ENCODE measurements at regions not wholly inside any gene's neighbourhood (a gene's known extent, or its start where the extent isn't known, plus 50 kb on each side); places are given as distances from the start of the nearest gene placed in this dataset.

DNA sequence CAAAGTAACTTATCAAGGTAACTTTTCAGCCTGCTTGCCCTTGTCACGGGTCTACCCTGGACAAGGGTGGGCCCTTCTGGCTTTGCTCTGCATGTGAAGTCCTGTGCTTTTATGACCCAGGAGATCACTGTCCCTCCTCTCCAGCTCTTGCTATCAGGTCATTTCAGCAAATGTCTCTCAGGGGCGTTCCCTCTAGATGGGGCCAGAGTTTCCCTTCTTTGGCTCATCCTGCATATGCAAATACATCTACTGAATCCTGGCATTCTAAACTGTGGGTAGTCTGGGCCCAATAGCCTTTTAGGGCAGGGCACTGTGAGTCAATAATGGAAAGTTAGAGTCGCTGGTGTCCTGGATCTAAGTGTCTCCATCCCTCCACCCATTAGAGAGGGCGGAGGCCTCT is 366.9 kb upstream of the USP24 start:
- DNase-seq (ENCODE audit: low read depth in 3 of 3, low spot score in 2 of 3) = no peak

DNA sequence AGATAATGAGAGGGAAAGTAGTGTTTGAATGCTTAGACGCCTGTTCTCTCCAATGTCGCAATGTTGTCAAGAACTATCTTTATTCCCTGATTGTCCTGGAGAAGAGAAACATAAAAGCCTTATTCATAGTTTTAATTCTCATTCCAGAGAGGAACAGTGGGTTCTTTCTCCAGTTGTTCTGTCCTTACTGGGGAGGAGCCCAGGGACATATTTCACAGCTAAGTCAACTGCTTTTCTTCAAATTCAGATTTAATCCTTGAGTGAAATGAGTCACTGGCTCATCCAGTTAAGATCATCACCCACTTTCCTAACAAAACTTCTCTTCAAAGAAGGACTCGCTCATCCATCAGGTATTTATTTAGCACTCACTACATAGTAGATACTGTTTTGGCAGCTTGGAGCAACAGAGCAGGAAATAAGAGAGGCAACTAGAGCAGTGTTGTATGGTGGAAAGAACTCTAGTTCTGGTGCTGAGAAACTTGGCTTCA is 365.7 kb upstream of the USP24 start:
- DNase-seq (ENCODE audit: low read depth in 3 of 3, low spot score in 2 of 3) = no peak

DNA sequence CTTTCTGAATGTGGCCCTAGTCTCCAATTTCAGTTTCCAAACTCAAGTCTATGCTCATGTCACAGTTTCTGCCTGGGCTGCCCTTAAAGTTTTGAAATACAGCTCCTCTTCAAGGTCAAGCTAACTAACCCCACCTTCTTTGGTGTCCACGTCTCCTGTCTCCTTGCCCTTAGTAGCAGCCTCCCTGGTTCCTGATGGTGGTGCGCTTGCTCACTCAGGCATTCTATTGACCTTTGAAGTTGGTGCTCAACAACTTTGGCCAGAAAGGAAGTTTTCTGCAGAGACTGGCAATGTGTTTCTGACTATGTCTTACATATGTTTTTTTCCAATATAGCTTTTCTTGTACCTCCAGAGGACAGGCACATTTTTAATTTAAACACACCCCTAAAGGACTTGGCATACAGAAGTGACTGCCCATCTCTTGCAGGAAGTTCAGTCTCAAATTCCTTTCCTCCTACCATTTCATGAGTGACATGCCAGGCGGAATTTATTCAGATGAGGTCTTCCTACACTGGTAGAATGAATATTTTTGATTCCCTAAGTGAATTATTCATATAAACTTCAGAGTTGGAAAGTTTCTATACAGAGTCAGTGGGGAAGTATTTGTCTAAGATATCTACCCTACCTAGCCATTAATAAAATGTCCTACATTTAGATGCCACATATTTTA is 364.3 kb upstream of the USP24 start:
- no peak for DNase-seq (ENCODE audit: low read depth in 3 of 3, low spot score in 2 of 3)

DNA sequence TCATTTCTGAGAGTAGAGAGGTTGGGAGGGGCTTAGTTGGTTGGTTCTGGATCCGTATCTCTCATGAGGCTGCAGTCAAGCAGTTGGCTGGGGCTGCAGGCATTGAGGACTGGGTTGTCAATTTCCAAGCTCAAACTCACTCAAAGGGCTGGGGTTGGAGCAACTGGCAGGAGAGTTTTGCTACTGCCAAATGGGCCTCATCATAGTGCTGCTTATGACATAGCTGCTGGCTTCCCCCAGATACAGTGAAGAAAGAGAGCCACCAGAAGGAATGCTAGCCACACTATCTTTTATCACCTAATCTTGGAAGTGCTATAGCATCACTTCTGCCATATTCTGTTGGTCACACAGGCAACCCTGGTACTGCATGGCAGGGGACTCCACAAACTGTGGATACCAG is 363.5 kb upstream of the USP24 start:
- DNase-seq (ENCODE audit: low read depth in 3 of 3, low spot score in 2 of 3) = no peak

DNA sequence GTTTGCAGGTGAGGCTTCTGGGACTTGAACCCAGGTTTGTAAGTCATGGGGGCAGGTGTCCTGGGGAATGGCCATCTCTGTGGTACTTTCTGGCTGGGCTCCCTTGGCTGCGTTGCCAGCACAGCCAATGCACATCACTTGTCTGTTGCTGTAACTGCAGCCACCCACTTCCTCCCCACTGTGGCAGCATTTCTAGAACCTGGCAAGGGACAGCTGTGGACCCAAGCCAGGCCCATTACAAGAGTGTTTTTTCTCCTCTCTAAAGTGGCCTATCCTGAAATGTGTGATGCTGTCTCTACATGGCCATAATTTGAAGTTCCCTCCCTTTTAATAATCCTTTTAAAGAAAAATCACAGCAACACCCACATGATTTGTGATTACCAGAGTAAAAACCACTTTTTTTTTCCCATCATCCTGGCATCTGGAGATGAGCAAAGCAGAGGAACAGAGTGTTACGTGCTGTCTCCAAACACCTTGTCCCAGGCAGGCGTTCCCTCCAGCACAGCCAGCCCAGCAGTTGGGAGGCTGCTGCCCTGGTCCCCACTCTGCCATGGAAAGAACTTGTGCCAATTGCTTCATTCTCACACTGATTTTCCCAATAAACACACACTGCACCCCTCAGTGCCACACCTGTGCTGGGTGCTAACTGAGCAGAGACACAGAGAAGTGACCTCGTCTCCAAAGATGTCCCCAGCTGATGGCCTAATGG is 360.6 kb upstream of the USP24 start:
- DNase-seq (ENCODE audit: low read depth in 3 of 3, low spot score in 2 of 3) = no peak

DNA sequence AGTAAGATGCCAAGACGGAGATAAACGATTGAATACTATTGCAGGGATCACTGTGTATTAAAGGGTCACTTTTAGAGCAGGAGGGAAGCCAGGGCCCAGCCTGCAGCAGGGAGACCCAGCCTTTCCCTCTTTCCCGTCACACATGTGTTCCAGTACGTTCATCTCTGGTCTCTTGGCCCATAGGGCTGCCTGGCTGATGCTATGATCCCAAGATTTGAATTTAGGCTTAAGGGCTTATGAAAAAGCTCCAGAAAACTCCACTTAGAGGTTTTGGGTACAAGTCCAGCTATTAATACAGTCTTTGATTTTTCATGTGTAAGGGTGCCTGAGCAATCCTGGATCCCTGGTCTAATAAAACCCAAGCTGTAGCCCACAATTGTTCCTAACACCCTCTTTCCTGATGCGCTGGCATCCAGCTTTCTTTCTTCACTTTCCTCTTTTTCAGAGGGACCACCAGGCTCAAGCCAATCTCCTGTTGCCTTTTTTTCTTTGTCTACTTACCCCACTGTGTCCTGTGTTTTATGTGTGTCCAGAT is 359.6 kb upstream of the USP24 start:
- DNase-seq (ENCODE audit: low read depth in 3 of 3, low spot score in 2 of 3) = no peak

DNA sequence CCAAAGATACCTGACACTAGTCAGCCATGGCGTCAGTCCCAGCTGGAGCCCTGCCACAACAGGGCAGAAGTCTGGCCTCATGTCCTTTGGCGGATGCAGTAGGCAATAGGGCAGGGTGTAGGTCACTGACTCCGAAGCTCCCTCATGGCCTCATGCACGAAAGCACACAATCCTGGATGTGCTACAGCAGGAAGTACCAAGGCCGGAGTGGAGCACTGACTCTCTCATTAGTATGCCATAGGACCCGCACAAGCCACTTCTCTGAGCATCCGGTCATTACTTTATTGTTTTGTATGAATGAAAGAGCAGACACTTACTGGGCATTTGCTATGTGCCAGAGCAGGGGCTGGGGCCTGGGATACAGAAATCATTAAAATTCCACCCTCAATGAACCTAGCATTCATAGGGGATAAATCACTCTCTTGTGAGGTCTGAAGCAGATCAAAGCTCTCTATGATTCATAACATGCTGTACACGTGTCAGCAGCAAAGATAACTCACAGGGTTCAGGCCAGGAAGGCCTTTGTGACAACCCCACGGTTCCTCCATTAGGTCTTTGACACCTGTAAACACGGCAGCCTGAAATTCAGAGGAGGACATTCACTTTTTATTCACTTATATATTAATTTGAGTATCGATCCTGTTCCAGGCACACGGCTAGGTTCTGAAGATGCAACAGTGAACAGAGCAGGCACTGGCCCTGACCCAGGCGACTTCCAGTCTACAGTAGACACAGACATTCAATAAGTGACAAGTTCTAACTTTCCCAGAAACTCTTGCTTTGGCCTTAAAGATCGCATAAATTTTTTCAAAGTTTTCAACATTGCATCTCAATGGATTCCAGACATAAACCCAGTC is 357.9 kb upstream of the USP24 start:
- DNase-seq (ENCODE audit: low read depth in 3 of 3, low spot score in 2 of 3) = no peak

DNA sequence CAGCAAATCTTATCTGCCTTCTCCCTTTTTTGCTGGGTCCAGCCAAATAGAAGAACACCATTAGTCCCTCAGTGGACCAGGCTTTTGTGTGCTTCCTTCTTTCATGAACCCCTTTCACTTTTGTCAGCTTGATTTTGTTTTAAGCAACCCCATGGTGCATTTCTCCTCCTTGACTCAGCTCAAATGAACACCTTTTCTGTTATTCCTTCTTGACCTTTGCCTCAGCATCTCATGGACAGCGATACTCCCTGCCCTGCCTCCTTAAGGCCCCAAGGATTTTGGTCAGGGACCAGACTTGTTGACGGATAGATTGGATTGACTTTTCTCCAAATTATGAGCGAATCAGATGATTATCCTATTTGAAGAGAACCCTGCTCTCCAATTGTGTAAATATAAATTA is 356.6 kb upstream of the USP24 start:
- DNase-seq (ENCODE audit: low read depth in 3 of 3, low spot score in 2 of 3) = no peak

DNA sequence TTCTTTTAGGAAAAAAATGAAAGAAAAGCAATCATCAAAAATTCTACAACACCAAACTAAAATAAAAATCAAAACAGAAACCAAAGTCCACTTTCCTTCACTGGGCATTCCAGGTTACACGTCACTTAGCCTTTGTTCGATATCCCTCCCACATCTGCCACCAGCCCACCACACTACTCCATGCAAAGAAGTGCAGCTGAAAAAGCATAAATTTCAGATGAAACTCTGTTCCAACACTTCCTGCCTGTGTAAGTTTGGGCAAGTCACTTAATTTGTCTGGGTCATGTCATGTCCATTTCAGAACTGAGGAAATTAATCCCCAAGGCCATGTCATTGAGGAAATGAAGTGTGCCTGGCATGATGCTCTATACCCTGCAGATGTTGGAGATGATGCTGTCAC is 354.3 kb upstream of the USP24 start:
- DNase-seq (ENCODE audit: low read depth in 3 of 3, low spot score in 2 of 3) = no peak

DNA sequence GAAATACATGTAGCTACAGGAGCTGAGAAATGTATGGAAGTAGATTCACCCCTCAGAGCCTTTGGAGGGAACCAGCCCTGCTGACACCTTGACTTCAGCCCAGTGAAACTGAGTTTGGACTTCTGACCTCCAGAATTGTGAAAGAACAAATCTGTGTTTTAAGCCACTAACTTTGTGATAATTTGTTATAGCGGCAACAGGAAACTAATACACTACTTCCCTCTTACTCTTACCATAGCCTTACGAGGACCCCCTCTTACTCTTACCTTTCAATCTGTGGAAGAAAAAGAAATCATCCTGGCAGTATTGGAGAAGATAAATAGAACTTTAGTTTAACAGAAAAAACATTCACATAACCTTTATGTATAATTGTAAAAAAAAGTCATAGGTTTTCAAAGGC is 353.6 kb upstream of the USP24 start:
- no peak for DNase-seq (ENCODE audit: low read depth in 3 of 3, low spot score in 2 of 3)

DNA sequence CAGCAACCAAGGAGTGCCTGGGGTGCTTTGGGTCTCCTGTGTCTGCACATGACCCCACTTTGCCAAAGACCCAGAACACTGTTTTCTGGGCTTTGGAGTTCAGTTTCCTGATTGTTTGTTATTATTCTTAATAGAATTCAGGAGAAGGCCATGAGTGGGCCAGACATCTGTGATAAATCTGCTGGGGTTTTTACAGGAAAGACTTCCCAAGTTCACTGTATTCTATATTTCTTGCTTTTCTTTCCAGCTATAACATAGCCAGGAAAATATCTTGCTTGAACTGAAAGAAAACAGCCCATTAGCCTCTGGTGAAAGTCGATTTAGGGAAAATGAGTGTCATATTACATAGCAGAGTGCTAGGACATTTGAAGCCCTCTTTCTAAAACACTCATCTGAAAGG is 345.1 kb upstream of the USP24 start:
- DNase-seq (ENCODE audit: low read depth in 3 of 3, low spot score in 2 of 3) = no peak

DNA sequence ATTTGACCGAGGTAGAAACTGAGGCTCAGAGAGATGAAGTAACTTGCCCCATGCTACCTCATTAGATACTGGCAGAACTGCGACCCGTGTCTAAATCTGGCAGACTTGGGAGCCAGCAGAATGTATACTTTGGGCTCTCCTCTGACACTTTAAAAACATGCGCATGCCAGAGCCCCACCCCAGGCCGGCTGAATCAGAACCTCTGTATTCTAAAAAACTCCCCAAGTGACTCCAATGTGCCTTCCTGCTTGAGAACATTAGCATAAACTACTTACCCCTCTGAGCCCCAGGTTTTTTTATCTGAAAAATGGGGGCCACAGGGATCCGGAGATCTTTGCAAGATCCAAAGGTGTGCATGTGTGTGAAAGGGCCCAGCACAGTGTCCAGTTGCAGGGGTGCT is 344.7 kb upstream of the USP24 start:
- DNase-seq (ENCODE audit: low read depth in 3 of 3, low spot score in 2 of 3) = no peak

DNA sequence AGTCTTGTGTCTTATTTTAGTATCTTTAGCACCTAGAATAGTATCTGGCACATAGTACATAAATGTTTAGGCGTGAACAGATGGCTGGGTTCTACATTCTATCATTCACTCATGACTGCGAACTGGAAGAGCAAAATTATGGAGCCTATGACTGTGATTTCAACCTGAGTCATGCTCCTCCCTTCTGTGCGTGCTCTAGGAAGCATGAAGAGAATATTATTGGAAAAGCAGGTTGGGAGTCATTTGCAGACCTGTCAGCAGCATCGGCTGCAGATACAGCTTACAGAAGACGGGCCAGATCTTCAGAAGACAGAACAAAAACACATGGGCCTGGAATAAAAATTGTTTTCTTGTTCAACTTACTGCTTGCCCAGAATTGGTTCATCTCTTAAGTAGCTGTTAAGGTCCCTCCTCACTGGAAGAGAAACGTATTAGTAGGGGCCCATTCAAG is 344.0 kb upstream of the USP24 start:
- DNase-seq (ENCODE audit: low read depth in 3 of 3, low spot score in 2 of 3) = no peak

DNA sequence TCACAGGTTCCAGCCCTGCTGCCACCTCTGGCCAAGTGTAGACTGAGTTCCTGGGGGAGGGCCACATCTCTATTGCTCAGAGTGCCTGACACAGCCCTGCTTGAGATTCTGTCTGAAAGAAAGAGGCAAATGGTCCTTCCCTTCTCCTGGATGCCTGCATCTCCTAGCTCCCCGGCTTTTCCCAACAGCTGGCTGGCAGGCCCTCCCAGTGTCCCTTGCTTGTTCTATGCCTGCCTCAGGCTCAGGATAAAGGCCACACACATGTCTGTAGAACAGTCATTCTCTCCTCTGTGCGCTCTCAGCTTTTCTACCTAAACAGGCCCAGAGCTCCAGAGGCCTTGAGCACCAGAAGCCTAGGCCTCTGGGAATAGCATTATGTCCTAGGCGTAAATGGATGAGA is 343.4 kb upstream of the USP24 start:
- no peak for DNase-seq (ENCODE audit: low read depth in 3 of 3, low spot score in 2 of 3)

DNA sequence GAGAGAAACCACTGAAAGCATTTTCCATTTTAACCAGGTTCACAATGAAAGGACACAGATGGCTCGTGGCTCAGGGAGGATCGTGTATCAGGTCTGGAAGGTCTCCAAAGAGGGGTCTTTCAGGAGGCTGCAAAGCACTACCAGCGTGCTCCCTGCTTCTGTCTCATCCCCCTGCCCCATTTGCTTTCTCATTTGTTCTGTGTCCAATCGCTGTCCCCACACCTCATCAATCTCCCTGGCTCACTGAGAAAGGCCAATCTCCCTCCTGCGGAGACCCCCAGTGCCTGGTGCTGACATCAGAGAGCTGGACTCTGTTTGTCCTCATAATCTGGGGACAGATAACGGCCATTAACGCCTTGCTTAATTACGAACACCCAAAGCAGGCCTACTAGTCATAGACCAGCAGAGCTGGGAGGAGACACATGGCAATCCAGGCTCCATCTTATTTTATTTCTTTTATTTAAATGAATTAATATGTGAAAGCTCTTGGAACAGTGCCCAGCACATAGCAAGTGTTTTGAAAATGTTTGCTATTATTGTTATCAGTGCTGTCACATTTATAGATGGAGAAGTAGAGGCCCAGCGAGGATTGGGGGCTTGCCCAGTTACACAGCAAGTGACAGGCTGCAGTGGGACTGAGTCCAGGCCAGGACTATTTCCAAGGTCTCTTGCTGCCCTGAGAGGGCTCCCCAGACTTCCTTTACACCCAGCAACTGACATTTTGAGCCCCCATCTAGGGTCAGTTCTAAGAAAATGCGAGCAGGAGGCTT is 341.0 kb upstream of the USP24 start:
- no peak for DNase-seq (ENCODE audit: low read depth in 3 of 3, low spot score in 2 of 3)

DNA sequence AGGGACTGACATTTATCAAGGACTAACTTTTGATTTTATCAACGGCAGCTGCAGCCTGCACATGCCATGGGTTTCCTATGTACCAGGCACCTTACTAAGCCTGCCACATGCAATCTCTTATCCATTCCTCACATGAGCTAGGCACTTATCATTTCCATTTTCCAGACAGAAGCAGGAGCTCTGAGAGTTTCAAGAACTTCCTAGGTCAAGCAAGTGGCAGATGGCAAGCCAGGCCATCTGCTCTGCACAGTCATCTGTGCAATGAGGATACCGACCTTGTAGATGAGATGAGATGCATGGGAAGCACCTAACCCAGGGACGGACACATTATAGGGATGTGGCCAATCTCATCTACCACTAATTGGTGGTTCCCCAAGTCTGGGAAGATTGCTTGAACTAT is 339.4 kb upstream of the USP24 start:
- DNase-seq (ENCODE audit: low read depth in 3 of 3, low spot score in 2 of 3) = no peak

DNA sequence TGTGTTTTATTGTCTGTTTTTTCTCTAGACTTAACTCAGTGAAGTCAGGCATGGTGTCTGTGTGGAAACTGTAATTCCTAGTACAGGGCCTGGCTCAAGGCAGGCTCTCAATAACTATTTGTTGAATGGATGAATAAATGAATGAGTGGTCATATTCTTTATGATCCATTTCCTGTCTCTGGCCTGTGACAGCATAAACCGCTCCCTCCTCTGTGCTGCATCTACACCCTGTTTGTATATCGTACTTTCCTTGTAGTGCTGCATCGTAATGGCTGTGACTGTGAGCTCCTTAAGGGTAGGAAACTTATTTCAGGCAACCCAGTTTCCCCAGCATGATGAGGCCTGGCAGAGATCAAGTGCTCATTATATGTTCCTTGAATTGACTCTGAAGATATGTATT is 337.5 kb upstream of the USP24 start:
- no peak for DNase-seq (ENCODE audit: low read depth in 3 of 3, low spot score in 2 of 3)

DNA sequence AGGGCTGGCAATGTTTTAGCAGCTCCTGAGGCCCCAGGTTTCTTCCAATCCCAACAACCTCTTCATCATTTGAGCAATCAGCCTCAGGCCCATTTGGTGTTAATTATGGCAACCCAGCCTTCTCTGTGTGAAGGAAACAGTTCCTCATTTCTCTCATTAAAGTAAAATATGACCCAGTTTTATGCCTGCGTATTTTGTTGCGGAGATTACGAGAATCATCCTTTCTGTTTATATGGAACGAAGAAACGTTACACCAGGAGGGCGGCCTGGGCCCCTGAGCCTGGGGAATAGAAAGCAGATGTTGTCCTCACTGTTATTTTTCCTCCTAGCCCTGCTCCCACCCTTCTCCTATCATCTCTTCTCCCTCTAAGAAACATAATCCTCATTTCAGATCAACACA is 332.2 kb upstream of the USP24 start:
- no peak for DNase-seq (ENCODE audit: low read depth in 3 of 3, low spot score in 2 of 3)

DNA sequence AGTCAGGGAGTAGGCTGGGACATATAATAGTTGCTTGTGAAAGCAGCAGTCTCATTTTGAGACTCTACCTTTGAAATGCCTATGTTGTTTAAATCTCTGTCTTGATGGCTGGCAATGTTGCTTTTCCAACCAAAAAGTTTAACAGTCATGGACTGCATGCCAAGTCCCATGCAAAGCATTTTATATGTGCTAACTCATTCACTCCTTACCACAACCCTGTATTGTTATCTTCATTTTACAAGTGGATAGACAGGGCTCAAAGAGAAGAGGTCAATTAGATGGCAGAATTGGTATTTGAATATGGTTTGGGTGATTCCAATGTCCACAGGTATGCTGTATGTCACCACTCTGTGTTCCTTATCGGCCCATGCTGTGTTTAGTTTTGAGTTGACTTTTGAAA is 331.4 kb upstream of the USP24 start:
- no peak for DNase-seq (ENCODE audit: low read depth in 3 of 3, low spot score in 2 of 3)

DNA sequence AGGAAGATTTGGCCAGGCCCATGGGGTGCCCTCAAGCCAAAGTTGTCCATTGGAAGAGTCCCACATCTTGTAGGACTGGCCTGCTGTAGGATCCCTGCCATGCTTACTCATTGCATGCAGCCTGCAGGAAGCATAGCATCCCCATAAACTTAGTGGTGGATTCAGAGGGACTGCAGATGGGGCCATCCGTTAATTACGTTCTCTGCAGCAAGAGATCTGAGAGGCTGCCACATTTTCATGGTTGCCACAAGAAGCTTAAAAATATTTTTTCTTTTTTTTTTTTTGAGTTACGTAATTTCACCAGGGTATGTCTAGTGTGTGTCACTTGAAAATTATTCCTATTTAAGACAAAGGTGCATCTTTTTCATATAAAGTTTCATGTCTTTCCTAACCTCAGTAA is 329.7 kb upstream of the USP24 start:
- no peak for DNase-seq (ENCODE audit: low read depth in 3 of 3, low spot score in 2 of 3)

Data from right renal cortex interstitium (tissue), 3 donors.